DMS 273 (cell line): ENCODE measurements at regions not wholly inside any gene's neighbourhood (a gene's known extent, or its start where the extent isn't known, plus 50 kb on each side); places are given as distances from the start of the nearest gene placed in this dataset.
A peak's percentile ranks its signal among the peaks of the same experiment; 100 is the strongest.

Experiments
- DNase-seq: peaks from one replicate; lab custom pipeline; 2025; ENCODE audit not compliant: unreplicated experiment; lab: John Stamatoyannopoulos, UW

DNA sequence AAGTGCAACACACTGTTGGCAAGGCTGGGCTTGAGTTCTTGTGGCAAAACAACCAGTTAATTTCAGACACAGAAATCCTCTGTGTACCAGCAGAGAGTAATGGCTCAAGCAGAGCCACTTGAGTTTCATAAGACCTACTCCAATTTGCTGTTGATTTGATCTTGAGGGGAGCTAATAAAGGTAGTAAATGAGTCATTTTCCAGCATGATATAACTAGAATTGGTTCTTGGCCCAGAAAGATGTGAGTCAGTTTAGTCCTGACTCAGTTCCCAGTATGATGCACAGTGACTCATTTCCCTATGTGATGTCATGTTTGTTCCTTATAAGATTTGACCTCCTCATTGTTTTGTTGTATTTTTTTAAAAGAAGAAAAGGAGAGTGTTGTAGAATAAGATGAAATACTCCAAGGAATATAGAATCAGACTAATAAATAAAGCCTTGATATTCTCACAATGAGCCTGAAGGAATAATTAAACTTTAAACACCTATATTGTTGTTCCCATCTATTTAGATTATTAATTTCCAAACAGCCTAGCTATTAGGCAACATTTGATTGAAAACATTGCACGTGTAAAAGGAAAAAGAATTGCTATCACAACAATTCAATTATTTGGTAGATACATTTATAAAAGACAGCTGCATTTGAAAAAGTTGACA, 186.2 kb downstream of the REEP3 start:
- peak; percentile 34 for DNase-seq

DNA sequence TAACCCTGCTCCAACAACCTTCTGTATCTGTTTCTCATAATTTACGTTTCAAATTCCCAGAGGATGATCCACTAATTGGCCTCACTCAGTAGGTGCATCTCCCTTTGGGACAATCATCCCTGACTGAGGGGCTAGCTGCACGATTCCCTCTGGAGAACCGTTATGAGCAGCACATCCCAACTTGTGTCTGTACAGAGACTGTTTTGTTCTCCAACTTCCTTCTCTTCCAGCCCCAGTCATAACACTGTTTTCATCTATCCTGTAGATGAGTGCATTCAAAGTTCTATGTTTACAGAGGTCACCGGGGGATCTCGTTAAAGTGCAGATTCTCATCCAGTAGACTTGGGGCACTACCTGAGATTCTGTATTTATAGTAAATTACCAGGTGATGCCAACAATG, 187.2 kb downstream of the REEP3 start:
- no peak for DNase-seq

DNA sequence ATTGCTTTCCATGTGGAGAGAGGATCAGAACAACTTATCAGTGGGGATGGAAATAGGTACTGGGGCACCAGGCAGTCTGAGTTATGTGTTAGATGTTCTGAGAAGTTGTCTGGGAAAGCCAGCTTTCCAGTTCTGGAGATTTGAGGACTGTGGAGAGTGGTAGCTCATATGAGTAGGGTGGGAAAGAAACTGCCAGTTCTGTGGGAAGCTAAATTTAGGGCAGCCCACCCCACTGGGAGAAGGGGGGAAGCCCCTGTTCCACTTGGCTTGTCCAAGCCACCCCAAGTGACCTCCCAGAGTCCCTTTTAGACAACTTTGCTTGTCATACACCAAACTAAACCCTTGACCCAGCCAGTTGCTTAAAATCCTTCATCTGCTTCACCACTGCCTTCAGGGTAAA, 189.5 kb downstream of the REEP3 start:
- no peak for DNase-seq

DNA sequence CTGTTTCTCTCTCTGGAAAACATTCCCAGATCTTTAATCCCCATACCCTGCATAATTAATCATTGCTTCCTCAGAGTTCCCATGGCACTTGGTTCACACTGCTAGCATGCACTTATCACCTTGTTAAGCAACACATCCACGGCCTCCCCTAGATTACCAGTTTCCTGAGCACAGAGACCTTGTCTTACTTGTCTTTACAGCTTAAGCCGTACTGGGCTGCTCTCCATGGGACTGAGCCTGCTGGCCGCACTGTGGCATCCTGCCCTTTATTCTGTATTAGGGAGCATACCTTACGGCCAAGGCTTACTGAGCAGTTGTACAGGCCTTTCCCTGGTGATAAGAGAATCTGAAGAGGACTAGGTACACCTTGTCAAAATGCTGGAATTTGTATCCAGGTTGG, 190.2 kb downstream of the REEP3 start:
- peak; percentile 22 for DNase-seq

DNA sequence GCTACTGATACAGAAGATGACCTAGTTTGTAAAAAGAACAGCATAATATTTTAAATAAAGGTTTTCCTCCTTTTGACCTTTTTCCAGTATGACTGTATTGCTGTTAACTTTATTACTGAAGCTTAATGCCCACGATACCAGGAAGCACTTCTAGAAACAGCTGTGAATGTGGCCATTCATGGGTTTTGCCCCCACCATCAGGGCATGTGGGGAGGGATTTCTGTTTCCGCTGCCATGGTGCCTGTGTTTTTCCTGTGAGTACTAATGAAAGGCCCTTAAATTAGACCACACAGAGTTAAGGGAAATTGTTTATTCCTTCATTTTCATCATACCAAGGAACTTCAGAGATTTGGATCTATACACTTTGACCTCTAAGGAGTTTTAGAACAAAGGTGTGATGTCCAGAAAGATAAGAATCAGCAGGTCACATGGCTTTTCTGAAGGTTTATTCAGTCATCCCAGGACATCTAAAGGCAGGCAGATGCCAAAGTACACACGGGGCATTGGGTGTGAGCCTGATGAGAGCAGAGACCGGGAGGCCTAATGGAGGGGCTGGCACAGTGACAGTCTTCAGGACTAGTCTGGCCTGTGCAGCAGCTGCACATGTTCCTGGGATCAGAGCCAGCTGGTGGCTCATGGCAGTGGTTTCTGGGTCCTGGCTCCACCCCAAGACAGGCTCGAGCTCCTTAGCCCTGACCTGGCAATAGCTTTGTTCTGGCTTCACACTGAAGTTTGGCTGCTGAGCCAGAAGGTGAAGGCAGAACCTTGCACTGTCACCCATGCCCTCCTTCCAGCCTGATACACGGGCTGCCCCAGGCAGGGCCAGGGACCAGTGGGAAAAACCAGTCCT, 190.9 kb downstream of the REEP3 start:
- peak; percentile 98 for DNase-seq

DNA sequence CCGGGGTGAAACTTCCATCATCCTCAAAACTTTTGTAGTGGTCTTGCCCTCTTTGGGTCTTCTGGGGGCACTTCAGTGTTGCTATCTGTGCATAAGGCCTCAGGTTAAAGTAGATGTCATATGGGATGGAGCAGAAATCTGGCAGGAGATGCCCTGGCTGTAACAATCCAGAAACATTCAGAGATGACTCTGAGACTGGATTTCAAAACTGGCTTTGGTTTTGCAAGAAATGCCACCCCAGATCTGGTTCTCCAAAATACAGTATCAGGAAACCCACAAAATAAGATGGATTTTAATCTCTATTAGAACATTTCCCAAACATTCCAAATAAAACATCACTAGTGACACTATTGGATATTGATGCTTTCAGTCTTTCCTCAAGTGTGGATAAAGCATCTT, 191.5 kb downstream of the REEP3 start:
- peak; percentile 43 for DNase-seq

DNA sequence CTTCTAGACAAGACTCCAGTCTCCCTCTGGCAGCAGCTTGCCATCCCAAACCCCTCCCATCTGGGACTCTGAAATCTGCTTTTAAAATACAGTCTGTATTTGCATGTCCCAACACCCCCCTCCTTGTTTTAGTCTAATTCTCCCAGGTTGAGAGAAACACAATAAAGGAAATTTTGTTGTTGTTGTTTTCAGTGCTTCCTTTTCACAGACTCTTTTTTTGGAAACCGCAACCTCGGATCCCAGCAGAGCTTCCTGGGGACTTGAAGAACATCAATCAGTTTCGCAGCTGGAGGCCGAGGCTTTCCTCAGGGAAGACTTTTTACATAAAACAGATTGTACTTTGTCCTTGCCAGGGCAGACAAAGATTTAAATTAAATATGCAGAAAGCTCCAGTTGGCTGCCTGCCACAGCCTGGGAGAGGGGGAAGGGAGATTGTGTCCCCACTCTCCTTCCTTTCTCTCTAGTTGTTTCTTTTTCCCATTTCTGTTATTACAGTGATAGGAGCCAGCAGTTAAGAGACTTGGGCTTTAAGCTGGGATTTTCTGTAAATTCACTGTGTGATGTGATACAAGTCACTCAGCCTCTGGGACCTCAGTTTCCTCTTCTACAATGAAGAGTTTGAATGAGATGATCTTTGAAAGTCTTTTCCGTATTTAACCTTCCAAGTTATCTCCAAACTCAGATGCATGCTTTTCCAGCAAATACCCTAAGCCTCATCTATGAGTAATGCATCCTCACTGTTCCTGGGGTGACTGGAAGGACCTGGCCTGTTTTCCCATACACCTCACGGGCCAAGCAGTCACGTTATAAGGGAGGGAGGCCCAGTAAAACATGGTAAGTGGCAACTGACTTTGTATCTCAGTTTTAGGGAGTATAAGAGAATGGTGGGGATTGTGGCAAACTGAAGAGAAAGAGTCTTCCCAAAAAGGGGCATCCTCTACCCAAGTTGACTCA, 192.3 kb downstream of the REEP3 start:
- DNase-seq: peak; percentile 93

DNA sequence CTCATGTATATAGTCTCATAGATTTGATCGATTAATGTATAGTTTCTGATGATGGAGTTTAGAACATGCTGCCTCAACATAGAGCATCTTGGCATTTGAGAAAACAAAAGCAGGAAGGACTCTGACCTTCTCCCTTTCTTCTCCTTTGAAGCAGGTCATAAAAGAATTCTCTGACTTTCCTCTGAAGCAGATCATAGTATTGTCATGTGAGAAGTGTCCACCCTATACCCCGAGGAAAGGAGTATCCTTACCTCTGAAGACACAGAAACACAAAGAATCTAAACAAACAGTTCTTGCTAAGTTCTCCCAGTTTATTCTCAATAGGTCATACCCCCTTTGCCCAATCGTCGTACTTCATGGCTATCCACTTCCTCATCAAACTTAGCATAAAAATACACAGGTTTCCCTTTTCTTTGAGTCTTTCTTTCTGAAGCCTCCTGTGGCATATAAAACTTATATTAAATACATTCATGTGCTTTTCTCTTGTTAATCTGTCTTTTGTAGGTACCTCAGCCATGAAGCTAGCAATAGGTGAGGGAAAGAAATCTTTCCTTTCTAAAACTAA, 194.9 kb downstream of the REEP3 start:
- no peak for DNase-seq

DNA sequence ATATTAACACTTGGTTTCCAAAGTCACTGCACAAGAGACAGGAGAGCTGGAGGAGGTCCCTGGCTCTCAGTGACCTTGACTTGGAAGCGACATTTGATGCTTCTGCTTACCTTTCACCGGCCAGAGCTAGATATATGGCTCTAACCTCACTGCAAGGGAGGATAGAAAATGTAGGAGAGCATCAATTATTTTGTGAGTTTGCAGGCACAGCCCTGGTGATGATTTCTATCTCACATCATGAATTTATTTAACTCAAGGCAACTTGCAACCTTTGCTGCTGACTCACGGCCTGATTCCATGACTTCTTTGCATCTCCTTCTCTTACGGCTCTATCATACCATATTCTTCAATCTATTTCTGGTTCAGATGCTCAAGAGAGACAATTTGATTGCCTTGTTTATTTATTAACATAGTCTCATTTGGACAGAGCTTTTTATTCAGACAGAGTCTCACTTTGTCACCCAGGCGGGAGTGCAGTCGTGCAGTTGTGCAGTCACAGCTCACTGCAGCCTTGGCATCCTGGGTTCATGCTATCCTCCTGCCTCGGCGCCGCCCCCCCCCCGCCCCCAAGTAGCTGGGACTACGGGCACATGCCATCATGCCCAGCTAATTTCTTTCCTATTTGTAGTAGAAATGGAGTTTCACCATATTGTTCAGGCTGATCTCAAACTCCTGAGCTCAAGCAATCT, 196.0 kb downstream of the REEP3 start:
- no peak for DNase-seq

DNA sequence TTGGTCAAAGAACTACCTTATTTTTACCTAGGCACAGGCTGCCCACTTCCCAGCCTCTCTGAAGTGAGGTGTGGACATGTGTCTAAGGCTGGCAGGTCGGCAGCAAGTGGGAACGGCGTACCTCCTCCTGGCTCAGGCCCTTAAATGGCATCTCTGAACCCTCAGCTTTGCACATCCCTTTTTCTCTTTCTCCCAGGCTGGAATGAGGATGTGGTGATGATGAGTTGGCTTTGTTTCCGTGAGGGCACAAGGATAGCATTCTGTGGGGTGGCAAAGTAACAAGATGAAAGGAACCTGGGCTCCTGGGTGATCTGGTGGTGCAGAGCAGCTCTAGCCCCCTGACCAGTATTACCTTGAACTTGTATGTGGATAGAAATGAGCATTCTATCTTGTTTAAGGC, 196.8 kb downstream of the REEP3 start:
- DNase-seq: no peak

DNA sequence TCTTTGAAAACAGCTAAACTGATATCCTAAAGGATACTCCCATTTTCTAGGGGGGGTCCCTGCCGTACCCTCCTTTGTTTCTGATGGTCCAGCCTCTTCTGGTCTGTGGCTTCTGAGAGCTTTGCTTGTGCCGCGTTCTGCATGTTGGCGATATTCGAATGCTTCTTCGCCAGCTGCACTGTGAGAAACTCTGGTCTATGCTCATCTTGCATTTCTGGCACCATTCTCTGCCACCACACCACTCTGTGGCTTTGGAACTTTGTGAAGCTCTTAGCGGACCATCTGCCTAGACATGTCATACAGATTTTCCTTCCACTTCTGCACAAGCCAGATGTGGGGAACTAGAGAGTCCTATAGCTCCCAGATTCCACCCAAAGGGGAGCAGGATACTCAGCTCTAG, 197.2 kb downstream of the REEP3 start:
- peak; percentile 6 for DNase-seq

DNA sequence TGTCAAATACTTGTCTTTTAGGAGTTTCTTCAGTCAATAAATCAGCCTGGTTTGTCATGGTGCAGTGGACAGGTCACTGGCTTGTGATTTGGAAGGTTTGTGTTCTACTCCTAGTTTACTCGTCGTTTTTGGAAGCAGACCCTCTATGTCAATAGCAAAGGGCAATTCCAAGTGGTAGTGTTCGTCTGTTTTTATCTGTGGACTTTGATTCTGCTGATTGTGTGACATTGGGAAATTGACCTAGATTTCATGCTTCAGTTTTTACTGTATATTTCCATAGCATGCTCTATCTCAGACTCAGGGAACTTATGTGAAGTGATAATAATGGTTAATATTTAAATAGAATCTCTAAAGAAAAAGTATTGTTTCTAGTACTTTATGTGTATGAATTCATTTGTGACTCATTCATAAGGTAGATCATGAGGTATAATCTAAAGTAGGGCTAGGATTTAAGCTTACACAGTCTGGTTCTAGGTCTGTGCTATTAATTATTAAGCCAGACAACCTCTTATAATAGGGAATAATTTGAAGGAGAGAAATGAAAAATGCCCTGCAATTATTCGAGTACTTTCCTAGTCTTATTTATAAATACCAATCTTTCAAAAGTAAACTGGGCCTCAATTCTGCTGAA, 198.1 kb downstream of the REEP3 start:
- DNase-seq: no peak

DNA sequence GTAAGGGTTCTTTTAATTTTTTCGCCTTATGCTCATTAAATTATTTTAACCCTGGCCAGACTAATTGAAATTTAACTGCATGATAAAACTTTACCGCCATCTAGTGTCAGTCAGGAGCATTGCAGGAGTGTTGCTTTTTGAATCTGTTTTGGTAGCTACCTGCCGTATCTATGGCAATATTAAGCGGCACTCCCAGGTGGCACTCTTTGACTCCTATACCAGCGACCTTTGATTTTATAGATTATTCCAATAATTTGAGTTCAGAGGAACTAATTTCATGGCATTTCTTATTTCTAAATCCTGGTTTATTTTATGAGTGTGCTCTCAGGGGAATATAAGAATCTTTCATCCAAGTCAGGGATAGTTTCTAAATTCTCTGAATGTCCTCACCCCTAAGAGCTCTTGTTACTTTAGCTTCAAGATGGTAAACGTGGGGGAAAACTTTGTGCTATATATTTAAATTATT, 198.9 kb downstream of the REEP3 start:
- peak; percentile 77 for DNase-seq

DNA sequence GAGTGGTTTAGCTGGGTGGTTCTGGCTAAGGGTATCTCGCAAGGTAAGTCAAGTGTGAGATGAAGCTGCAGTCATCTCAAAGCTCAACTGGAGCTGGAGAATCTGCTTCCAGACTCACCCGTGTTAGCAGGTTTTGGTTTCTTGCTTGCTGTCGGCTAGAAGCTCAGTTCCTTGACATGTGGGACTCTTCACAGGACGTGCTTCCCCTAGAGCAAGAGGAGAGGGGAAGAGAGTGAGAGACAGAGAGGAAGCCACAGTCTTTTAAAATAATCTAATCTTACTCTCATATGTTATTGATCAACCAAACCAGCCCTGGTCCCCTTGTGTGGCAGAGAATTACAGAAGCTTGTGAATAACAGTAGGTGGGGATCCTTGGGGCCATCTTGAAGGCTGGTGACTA, 199.5 kb downstream of the REEP3 start:
- DNase-seq: no peak

DNA sequence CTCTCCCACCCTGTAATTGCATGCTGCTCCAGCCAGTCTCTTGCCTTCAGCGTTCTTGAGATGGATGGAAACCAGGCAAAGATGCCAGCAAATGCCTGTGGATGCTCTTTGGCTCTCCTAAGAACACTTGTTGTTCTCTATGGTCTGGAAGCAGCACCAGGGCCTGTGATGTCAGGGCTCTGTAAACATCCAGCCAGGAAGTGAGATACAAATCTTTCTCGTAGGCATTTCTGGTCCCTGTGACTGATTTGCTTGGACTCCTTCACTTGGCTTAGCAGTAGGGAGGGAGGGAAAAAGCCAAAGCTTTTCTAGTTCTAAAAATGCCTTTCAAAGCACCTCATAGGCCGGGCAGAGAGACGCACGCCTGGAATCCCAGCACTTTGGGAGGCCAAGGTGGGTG, 201.3 kb downstream of the REEP3 start:
- DNase-seq: no peak

DNA sequence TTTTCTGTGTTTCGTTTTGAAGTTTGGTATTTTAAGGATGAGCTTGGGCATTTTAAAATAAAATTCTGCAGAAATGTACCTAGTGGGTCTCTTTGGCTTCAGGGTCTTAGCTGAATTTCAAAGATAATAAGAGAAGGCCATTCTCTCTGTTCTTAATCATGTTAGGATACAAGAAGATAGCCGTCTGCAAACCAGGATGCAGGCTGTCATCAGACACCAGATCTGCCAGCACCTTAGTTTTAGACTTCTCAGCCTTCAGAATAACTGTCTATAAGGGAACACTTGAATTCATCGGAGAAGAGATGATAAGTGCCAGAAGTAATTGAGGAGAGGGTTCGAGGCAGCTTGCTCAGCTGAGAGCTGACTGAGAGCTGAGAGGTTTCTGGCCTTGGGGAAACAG, 202.1 kb downstream of the REEP3 start:
- no peak for DNase-seq

DNA sequence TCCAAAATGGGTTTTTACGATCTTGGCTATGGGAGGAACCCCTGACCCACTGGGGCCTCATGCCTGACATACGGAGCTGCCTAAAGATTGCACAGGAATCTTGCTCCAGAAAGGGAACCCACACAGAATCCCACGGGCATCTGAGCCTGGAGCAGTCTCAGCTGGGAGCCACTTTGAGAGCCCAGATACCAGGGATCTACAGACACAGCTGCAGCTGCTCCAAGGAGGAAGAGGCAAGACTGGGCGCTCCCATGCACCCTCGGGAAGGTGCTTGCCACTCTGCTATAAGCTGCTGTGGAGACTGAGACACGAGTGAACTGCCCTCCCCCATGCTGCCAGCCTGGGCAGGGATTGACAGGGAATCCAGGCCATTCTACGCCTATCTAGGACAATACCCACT, 202.5 kb downstream of the REEP3 start:
- DNase-seq: no peak

DNA sequence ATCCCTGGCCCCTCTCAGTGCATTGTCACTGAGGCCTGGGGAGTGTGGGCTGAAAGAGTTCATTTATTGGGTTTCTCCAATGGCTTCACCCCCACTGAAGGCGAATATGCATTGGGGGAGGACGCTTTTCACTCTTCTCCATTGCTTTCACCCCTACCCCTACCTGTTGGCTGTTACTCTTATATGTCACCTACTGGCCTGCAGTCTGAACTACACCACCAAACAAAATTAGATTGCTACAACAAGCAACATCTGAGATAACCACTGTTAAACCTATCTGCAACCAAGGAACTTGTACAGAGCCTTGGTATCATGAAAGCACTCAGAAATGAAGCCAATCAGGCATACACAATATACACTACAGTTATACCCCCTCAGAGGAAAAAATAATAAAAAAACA, 203.7 kb downstream of the REEP3 start:
- DNase-seq: no peak

DNA sequence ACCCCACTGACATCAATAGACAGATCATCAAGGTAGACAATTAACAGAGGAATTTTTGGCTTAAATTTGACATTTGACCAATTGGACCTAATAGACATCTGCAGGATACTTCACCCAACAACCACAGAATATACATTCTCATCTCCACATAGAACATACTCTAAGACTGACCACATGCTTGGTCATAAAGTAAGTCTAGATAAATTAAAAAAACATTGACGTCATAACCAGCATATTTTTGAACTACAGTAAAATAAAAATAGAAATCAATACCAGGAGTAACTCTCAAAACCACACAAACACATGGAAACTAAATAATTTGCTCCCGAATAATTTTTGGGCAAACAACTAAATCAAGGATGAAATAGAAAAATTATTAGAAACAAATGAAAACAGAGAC, 205.7 kb downstream of the REEP3 start:
- DNase-seq: no peak

DNA sequence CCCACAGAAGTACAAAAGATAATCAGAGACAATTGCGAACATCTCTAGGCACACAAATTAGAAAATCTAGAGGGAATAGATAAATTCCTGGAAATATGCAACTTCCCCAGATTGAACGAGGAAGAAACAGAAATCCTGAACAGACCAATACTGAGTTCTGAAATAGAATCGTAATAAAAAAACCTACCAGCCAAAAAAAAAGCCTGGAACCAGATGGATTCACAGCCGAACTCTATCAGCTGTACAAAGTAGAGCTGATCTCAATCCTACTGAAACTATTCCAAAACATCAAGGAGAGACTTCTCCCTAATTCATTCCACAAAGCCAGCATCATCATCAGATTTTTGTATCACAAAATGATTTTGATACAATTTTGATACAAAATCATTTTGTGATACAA, 206.4 kb downstream of the REEP3 start:
- no peak for DNase-seq
